Mucosa of stomach (tissue), 1 donor: ENCODE measurements at regions not wholly inside any gene's neighbourhood (a gene's known extent, or its start where the extent isn't known, plus 50 kb on each side); places are given as distances from the start of the nearest gene placed in this dataset.

Source experiments
- H3K27me3 ChIP-seq: one replicate; pipeline ENCODE4 v1.7.0; 2013; ENCODE audit warnings: mild to moderate bottlenecking, low read length; ENCODE audit not compliant: control insufficient read depth, insufficient read depth
- H3K36me3 ChIP-seq: one replicate; pipeline ENCODE4 v1.7.0; 2013; ENCODE audit warnings: low read length; ENCODE audit not compliant: control insufficient read depth, insufficient read depth
- H3K4me1 ChIP-seq: one replicate; pipeline ENCODE4 v1.7.0; 2013; ENCODE audit warnings: mild to moderate bottlenecking, low read length; ENCODE audit not compliant: control insufficient read depth, insufficient read depth
- H3K4me3 ChIP-seq: one replicate; pipeline ENCODE4 v1.7.0; 2013; ENCODE audit warnings: low read length
- H3K9ac ChIP-seq: one replicate; pipeline ENCODE4 v1.7.0; 2013; ENCODE audit warnings: mild to moderate bottlenecking, low read length, moderate library complexity
- H3K9me3 ChIP-seq: one replicate; pipeline ENCODE4 v1.7.0; 2013; ENCODE audit warnings: mild to moderate bottlenecking, low read length, moderate library complexity; ENCODE audit not compliant: control insufficient read depth
- donor health status: Pancreatic carcinoma.

- no peaks in the 10 kb centered on the region for H3K36me3 ChIP-seq
- H3K27me3 ChIP-seq, result no peaks in the 10 kb centered on the region
- H3K4me1 ChIP-seq, result no peaks in the 10 kb centered on the region
- no peaks in the 10 kb centered on the region for H3K9me3 ChIP-seq
- no peak overlapping the region for H3K4me3 ChIP-seq
- H3K9ac ChIP-seq, result no peak overlapping the region
Measured at GRCh38 chr14:53790731-53791500, 165.7 kb downstream of the BMP4 start.

GRCh38 chr14:53788566-53788965 is 168.1 kb downstream of the BMP4 start:
- Histone ChIP-seq H3K4me3 (no peak overlapping the region), H3K4me1 (no peaks in the 10 kb centered on the region), H3K27me3 (no peaks in the 10 kb centered on the region), H3K36me3 (no peaks in the 10 kb centered on the region), H3K9ac (no peak overlapping the region), H3K9me3 (no peaks in the 10 kb centered on the region)

DNA sequence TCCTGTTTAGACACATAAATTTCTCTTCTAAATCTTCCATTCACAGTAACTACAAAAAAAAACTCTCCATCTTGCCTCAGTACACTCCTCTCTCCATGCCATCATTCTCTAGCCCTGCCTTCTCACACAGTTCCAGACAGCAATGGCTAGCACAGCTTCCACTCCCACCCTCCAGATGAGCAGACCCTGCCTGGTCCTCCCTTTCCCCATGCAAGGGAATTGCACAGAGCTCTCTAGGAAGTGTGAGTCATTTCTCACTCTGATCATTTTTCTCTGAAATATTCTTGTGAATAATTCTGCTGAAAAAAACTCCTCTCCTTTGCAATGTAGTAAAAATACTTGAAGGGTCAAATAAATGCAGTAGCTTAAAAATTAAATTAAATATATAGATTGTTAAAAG is 170.6 kb downstream of the BMP4 start:
- Histone ChIP-seq H3K36me3 (no peaks in the 10 kb centered on the region), H3K4me1 (no peaks in the 10 kb centered on the region), H3K9ac (no peak overlapping the region), H3K4me3 (no peak overlapping the region), H3K27me3 (no peaks in the 10 kb centered on the region), H3K9me3 (no peaks in the 10 kb centered on the region)

- no peaks in the 10 kb centered on the region for H3K9me3 ChIP-seq
- no peaks in the 10 kb centered on the region for H3K4me1 ChIP-seq
- no peaks in the 10 kb centered on the region for H3K36me3 ChIP-seq
- no peaks in the 10 kb centered on the region for H3K27me3 ChIP-seq
- no peak overlapping the region for H3K9ac ChIP-seq
- no peak overlapping the region for H3K4me3 ChIP-seq
Measured at GRCh38 chr14:53784688-53785087, 171.9 kb downstream of the BMP4 start.

DNA sequence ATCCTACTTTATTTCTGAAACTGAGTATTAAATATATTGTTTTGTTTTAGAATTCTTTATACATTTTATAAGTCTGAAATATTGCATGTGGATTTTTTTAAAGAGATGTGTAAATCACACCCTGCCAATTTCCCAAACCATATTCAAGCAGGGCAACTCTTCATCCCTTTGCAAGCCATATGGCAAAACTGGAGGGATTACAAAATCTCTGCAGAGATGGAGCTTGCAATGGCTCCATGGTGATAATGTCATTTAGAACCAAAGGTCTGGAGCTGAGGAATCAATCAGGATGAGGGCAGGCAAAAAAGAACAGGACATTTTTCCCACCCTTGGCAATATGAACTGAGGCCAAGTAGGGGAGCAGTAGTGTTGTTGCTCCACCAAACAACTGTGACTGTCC is 173.4 kb downstream of the BMP4 start:
- no peak overlapping the region for H3K9ac ChIP-seq
- no peaks in the 10 kb centered on the region for H3K9me3 ChIP-seq
- H3K36me3 ChIP-seq, result no peaks in the 10 kb centered on the region
- H3K4me3 ChIP-seq, result no peak overlapping the region
- H3K27me3 ChIP-seq, result no peaks in the 10 kb centered on the region
- no peaks in the 10 kb centered on the region for H3K4me1 ChIP-seq

DNA sequence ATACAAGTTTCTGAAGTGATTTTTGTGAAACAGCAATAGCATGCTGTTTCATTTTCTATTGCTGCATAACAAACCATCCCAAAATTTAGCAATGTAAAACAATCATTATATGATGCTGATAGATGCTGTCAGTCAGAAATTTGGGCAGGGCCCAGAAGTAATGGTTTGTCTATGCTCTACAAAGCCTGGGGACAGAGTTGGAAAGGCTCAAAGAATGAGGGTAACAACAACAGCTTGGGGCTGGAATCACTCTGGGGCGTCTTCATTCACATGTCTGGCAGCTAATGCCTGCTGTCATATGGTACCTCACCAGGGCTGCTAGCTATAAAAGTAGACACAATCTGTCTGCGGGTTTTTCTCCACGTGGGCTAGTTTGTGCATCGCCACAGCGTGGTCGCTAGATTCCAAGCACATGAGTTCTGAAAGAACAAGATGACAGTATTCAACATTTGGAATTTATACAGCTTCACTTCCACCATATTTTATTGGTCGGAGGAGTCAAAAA is 176.5 kb downstream of the BMP4 start:
- no peaks in the 10 kb centered on the region for H3K9me3 ChIP-seq
- no peak overlapping the region for H3K9ac ChIP-seq
- no peaks in the 10 kb centered on the region for H3K27me3 ChIP-seq
- H3K4me3 ChIP-seq, result no peak overlapping the region
- H3K36me3 ChIP-seq, result no peaks in the 10 kb centered on the region
- H3K4me1 ChIP-seq, result no peaks in the 10 kb centered on the region

DNA sequence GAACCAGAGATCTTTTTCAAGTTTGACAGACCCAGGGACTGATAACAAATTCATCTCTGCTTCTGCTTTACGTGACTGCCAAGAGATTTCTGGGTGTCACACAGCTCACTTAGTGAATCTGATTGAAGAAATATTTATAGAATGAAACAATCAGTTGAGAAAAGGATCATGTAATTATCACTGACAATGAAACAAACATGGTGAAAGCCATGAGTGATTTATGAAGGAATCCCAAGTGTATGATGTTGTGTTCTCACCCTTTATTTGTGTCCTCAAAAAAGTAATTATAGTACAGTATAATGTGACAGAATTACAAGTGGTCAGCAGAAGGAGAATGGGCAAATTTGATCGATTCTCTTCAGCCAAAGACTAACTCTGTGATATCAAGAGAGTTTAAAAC is 177.3 kb downstream of the BMP4 start:
- no peaks in the 10 kb centered on the region for H3K36me3 ChIP-seq
- H3K9ac ChIP-seq, result no peak overlapping the region
- no peak overlapping the region for H3K4me3 ChIP-seq
- H3K27me3 ChIP-seq, result no peaks in the 10 kb centered on the region
- no peaks in the 10 kb centered on the region for H3K4me1 ChIP-seq
- no peaks in the 10 kb centered on the region for H3K9me3 ChIP-seq

GRCh38 chr14:53778263-53778662 is 178.4 kb downstream of the BMP4 start:
- H3K36me3 ChIP-seq, result no peaks in the 10 kb centered on the region
- no peaks in the 10 kb centered on the region for H3K4me1 ChIP-seq
- no peaks in the 10 kb centered on the region for H3K27me3 ChIP-seq
- H3K9ac ChIP-seq, result no peak overlapping the region
- H3K9me3 ChIP-seq, result no peaks in the 10 kb centered on the region
- H3K4me3 ChIP-seq, result no peak overlapping the region

DNA sequence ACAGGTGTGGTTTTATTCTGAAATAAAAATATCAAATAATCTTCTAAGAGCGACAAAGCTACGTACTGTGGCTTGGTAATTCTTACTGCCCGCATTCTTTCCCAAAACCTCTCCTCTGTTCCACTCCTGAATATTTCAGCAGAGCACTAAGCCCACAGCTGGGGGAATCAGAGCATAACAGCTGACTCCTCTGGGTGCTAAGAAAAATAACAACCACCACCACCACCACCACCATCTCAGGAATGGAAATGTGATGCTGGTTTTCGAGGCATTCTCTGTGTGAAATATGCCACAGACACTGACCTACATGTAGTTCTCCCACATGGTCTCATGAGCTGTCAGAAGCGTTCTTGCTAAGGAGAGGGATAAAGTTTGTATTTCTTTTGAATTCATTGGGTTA is 183.7 kb downstream of the BMP4 start:
- H3K4me3 ChIP-seq, result no peak overlapping the region
- H3K27me3 ChIP-seq, result no peaks in the 10 kb centered on the region
- no peak overlapping the region for H3K9ac ChIP-seq
- no peaks in the 10 kb centered on the region for H3K4me1 ChIP-seq
- H3K9me3 ChIP-seq, result no peaks in the 10 kb centered on the region
- H3K36me3 ChIP-seq, result no peaks in the 10 kb centered on the region

DNA sequence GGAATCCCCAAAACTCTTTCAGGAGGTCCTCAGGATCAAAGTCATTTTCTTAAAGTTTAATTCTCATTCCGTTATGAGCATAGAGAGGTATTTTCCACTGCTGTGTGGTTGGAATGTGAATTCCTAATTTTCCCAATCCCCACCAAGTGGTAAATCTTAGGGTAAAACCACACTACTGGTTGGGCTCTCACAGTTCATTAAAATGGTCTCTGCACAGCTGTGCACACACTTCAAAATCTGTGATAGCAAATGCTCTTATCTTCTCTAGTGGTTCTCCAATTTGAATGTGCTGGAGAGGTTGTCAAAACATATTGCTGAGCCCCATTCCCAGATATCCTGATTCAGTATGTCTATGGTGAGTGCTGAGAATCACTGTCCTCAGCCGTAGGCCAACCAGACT is 189.1 kb downstream of the BMP4 start:
- no peaks in the 10 kb centered on the region for H3K27me3 ChIP-seq
- H3K9ac ChIP-seq, result no peak overlapping the region
- H3K4me3 ChIP-seq, result no peak overlapping the region

DNA sequence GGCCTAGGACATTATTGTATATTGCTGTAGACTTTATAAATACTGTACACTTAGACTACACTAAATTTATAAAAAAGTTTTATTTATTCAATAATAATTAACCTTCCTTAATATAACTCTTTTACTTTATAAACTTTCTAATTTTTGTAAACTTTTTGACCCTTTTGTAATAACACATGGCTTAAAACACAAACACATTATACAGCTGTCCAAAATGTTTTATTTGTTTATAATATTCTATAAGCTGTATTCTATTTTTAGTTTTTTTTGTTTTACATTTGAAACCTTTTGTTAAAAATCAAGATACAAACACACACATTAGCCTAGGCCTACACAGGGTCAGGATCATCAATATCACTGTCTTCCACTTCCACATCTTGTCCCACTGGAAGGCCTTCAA is 190.0 kb downstream of the BMP4 start:
- H3K4me3 ChIP-seq, result no peak overlapping the region
- no peaks in the 10 kb centered on the region for H3K27me3 ChIP-seq
- no peak overlapping the region for H3K9ac ChIP-seq
- no peaks in the 10 kb centered on the region for H3K4me1 ChIP-seq
- no peaks in the 10 kb centered on the region for H3K36me3 ChIP-seq
- H3K9me3 ChIP-seq, result no peaks in the 10 kb centered on the region

More for the DNA sequence above, 189.1 kb downstream of the BMP4 start:
- no peaks in the 10 kb centered on the region for H3K4me1 ChIP-seq
- H3K9me3 ChIP-seq, result no peaks in the 10 kb centered on the region
- no peaks in the 10 kb centered on the region for H3K36me3 ChIP-seq

GRCh38 chr14:53766106-53766505 is 190.5 kb downstream of the BMP4 start:
- Histone ChIP-seq H3K36me3 (no peaks in the 10 kb centered on the region), H3K27me3 (no peaks in the 10 kb centered on the region), H3K9me3 (no peaks in the 10 kb centered on the region), H3K4me3 (no peak overlapping the region), H3K9ac (no peak overlapping the region), H3K4me1 (no peaks in the 10 kb centered on the region)

- no peaks in the 10 kb centered on the region for H3K27me3 ChIP-seq
- no peaks in the 10 kb centered on the region for H3K4me1 ChIP-seq
- no peak overlapping the region for H3K4me3 ChIP-seq
- H3K36me3 ChIP-seq, result no peaks in the 10 kb centered on the region
- no peak overlapping the region for H3K9ac ChIP-seq
- no peaks in the 10 kb centered on the region for H3K9me3 ChIP-seq
Measured at GRCh38 chr14:53764846-53765245, 191.8 kb downstream of the BMP4 start.
